Stimulated activated CD4-positive, alpha-beta T cell treated with anti-CD3 and anti-CD28 coated beads, Interleukin-2, amount 100 ng/mL, for 24 hours (primary cell): ENCODE measurements at regions not wholly inside any gene's neighbourhood (a gene's known extent, or its start where the extent isn't known, plus 50 kb on each side); places are given as distances from the start of the nearest gene placed in this dataset.
A peak's percentile ranks its signal among the peaks of the same experiment; 100 is the strongest.

Source experiments
- DNase-seq, 2 donors: peaks; one replicate each; pipeline ENCODE4 v3.0.0-alpha.2; 2020

GRCh38 chr3:56889131-56889530 is 87.4 kb upstream of the ARHGEF3 start:
- DNase-seq, result no peak

- peak in 1 of 2 donors; percentile 19 for DNase-seq
Observed at GRCh38 chr3:56887402-56888025, 85.8 kb upstream of the ARHGEF3 start.

GRCh38 chr3:56886314-56886713 is 84.6 kb upstream of the ARHGEF3 start:
- no peak for DNase-seq

GRCh38 chr3:56885879-56886278 is 84.1 kb upstream of the ARHGEF3 start:
- DNase-seq, result no peak

GRCh38 chr3:56885453-56885852 is 83.7 kb upstream of the ARHGEF3 start:
- DNase-seq, result no peak

- no peak for DNase-seq
Observed at GRCh38 chr3:56884387-56884786, 82.6 kb upstream of the ARHGEF3 start.

GRCh38 chr3:56883828-56884227 is 82.1 kb upstream of the ARHGEF3 start:
- DNase-seq, result no peak

- DNase-seq, result no peak
Observed at GRCh38 chr3:56882896-56883295, 81.1 kb upstream of the ARHGEF3 start.

- no peak for DNase-seq
Observed at GRCh38 chr3:56881841-56882240, 80.1 kb upstream of the ARHGEF3 start.

GRCh38 chr3:56880720-56881575 is 79.2 kb upstream of the ARHGEF3 start:
- no peak for DNase-seq

- no peak for DNase-seq
Observed at GRCh38 chr3:56879436-56880215, 77.9 kb upstream of the ARHGEF3 start.

- peak; percentile 62 to 64 for DNase-seq
Observed at GRCh38 chr3:56878074-56878473, 76.3 kb upstream of the ARHGEF3 start.

GRCh38 chr3:56876916-56877315 is 75.2 kb upstream of the ARHGEF3 start:
- DNase-seq, result no peak

GRCh38 chr3:56874269-56874668 is 72.5 kb upstream of the ARHGEF3 start:
- DNase-seq, result no peak

GRCh38 chr3:56870436-56870835 is 68.7 kb upstream of the ARHGEF3 start:
- DNase-seq, result no peak

GRCh38 chr3:56869157-56869889 is 67.6 kb upstream of the ARHGEF3 start:
- no peak for DNase-seq

GRCh38 chr3:56868706-56869105 is 67.0 kb upstream of the ARHGEF3 start:
- DNase-seq, result no peak

GRCh38 chr3:56867671-56868070 is 65.9 kb upstream of the ARHGEF3 start:
- DNase-seq, result no peak

GRCh38 chr3:56864918-56865524 is 63.3 kb upstream of the ARHGEF3 start:
- no peak for DNase-seq

GRCh38 chr3:56864090-56864489 is 62.3 kb upstream of the ARHGEF3 start:
- DNase-seq, result peak; percentile 48 to 62

GRCh38 chr3:56862352-56863062 is 60.8 kb upstream of the ARHGEF3 start:
- peak; percentile 30 to 32 for DNase-seq

GRCh38 chr3:56861511-56861910 is 59.8 kb upstream of the ARHGEF3 start:
- DNase-seq, result no peak
